GM20000 (cell line): ENCODE measurements at regions not wholly inside any gene's neighbourhood (a gene's known extent, or its start where the extent isn't known, plus 50 kb on each side); places are given as distances from the start of the nearest gene placed in this dataset.

Experiments used
- DNase-seq: peaks from one replicate; pipeline ENCODE4 v3.0.0; 2012; ENCODE audit warnings: low spot score
- TF ChIP-seq, protein P1 (sequence below): IDR thresholded peaks from 2 replicates; pipeline ENCODE4 v1.5.1; 2012; ENCODE audit warnings: mild to moderate bottlenecking, control low read depth; ENCODE audit errors: extremely low read depth, missing control alignments

DNA sequence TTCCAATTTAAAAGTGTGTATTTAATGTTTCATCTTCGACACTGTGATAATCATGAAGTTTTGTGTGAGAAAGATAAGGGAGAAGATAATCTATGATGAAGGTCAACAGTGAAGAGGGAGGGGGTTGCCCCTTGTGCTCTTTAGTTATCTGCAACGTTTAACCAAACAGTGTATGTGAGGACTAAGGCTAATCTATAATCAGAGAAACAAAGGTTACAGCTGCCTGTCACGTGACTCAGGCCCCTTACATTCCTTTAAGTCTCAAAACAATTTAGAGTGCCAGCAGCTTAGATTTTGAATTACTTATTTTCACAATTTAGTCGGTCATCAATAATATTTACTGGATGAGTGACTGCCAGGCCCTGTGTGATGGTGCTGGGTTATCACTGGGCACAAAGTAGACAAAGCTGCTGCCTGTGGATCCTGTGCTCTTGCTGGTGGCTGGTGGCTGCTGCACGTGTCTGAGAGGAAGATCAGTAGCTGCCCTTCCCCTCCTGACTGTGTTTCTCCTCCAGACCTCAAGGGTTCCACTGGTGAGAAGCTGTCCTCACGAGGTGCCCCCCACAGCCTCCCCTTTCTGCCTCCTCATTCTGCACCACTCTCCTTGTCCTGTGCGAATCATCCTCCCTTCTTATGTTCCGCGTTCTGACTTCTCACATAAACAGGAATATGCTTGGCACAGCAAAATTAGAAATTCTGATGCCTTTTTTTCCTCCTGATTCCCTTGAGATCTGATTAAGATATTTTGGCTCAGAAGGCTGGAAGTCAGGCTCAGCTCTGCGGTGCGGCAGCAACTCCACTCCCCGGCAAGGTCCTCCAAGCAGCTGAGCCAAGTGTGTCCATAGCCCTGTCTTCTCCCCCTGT is 331.1 kb upstream of the B3GAT1 start:
- DNase-seq = no peak
- TF ChIP-seq, protein P1, sequence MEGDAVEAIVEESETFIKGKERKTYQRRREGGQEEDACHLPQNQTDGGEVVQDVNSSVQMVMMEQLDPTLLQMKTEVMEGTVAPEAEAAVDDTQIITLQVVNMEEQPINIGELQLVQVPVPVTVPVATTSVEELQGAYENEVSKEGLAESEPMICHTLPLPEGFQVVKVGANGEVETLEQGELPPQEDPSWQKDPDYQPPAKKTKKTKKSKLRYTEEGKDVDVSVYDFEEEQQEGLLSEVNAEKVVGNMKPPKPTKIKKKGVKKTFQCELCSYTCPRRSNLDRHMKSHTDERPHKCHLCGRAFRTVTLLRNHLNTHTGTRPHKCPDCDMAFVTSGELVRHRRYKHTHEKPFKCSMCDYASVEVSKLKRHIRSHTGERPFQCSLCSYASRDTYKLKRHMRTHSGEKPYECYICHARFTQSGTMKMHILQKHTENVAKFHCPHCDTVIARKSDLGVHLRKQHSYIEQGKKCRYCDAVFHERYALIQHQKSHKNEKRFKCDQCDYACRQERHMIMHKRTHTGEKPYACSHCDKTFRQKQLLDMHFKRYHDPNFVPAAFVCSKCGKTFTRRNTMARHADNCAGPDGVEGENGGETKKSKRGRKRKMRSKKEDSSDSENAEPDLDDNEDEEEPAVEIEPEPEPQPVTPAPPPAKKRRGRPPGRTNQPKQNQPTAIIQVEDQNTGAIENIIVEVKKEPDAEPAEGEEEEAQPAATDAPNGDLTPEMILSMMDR = no peak

GRCh38 chr11:134742224-134742612 is 330.2 kb upstream of the B3GAT1 start:
- TF ChIP-seq, protein P1 = no peak
- DNase-seq = no peak

DNA sequence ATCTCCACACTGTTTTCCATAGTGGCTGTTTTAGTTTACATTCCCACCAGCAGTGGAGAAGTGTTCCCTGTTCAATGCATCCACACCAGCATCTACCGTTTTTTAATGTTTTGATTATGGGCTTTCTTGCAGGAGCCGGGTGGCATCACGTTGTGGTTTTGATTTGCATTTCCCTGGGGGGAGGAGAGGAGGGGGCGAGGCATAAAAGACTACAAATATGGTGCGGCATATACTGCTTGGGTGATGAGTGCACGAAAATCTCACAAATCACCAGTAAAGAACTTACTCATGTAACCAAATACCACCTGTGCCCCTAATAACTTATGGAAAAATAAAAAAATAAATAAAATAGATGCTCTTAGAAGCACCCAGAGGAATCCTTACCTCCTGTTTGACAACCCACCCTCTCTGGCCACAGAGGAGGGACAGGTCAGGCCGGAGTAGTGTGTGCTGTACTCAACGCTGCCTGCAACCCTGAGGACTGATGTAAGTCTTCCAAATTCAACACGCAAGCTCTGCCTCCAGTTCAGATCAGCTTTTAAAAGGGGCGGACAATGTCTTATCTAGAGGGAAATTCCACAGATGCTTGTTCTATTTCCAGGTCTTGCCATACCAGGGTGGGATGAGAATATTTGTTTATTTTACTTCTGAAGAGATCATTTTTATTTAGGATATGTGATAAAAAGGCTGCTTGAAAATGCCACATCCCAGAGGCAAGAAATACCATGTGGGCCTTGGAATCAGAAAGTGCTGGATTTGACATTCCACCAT is 329.6 kb upstream of the B3GAT1 start:
- DNase-seq = no peak
- TF ChIP-seq, protein P1 = no peak

DNA sequence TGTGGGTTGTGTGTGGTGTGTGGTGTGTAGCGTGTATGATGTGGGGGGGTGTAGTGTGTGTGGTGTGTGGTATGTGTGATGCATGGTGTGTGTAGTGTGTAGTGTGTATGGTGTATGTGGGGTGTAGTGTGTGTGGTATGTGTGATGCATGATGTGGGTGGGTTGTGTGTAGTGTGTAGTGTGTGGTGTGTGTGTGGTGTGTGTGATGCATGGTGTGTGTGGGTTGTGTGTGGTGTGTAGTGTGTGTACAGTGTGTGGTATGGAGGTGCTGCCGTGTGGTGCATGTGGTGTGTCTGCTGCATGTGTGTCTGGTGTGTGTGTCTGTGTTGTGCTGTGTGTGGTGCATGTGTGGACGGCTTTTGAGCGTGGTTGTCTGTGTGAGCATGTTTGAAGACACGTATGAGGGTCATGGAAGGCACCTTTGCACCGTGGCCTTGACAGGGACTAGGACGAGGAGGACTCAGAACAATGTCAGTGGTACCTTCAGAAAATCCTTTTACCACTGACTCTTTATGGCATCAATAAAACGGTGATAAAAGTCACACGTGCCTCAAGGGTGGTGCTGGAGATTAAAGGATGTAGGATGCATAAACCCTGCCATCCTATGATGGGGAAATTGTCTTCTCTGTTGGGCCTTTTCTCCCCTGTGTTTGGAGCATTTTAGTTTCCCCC is 328.7 kb upstream of the B3GAT1 start:
- DNase-seq = no peak
- TF ChIP-seq, protein P1 = no peak

DNA sequence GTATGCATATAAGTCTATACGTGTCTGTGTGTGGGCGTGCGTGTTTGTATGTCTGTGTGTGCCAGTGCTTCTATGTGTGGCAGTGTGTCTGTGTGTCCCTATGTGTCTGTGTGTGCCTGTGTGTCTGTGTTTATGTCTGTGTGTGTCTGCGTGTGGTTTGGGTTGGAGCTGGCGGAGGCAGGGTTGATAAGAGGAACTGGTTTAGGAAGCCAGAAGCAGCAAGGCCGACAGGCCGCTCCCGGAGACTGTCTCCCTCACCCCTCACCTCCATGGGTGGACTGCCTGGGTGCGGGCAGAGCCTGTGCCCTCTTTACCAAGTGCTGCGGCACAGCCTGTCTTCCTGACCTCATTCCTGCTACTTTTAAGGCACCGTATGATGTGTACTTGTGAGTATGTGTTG is 327.1 kb upstream of the B3GAT1 start:
- DNase-seq = no peak
- TF ChIP-seq, protein P1 = no peak

GRCh38 chr11:134738581-134738980 is 326.5 kb upstream of the B3GAT1 start:
- TF ChIP-seq, protein P1 = no peak
- no peak for DNase-seq
